AG09309 (cell line): ENCODE measurements at regions not wholly inside any gene's neighbourhood (a gene's known extent, or its start where the extent isn't known, plus 50 kb on each side); places are given as distances from the start of the nearest gene placed in this dataset.

Experiments used
- DNase-seq: peaks from one replicate; pipeline ENCODE4 v3.0.0-alpha.2; 2010; ENCODE audit warnings: low read depth
- H3K4me3 ChIP-seq: 2 replicates; pipeline ENCODE4 v1.5.1; 2011; ENCODE audit warnings: mild to moderate bottlenecking, low read depth, low read length, moderate library complexity; ENCODE audit not compliant: control insufficient read depth
- CTCF ChIP-seq: IDR thresholded peaks from 2 replicates; pipeline ENCODE4 v1.5.1; 2011; ENCODE audit warnings: mild to moderate bottlenecking, low read depth, low read length, inconsistent platforms; ENCODE audit not compliant: insufficient read depth, control insufficient read depth; ENCODE audit errors: missing control alignments

- no peak for TF ChIP-seq CTCF
- DNase-seq = no peak
- no peak overlapping the region for H3K4me3 ChIP-seq
Observed at GRCh38 chr9:99282406-99282805, 60.3 kb downstream of the SEC61B start.

GRCh38 chr9:99285965-99286364 is 63.9 kb downstream of the SEC61B start:
- TF ChIP-seq CTCF = no peak
- no peak overlapping the region for H3K4me3 ChIP-seq
- no peak for DNase-seq

- no peak for TF ChIP-seq CTCF
- H3K4me3 ChIP-seq = no peak overlapping the region
- no peak for DNase-seq
Observed at GRCh38 chr9:99286536-99286935, 64.5 kb downstream of the SEC61B start.

GRCh38 chr9:99287641-99288040 is 65.6 kb downstream of the SEC61B start:
- no peak for TF ChIP-seq CTCF

GRCh38 chr9:99288830-99289229 is 66.7 kb downstream of the SEC61B start:
- no peak overlapping the region for H3K4me3 ChIP-seq
- no peak for DNase-seq
- no peak for TF ChIP-seq CTCF

More at GRCh38 chr9:99287641-99288040, 65.6 kb downstream of the SEC61B start:
- no peak overlapping the region for H3K4me3 ChIP-seq
- DNase-seq = no peak

- no peak overlapping the region for H3K4me3 ChIP-seq
- no peak for TF ChIP-seq CTCF
- DNase-seq = no peak
Observed at GRCh38 chr9:99294850-99295461, 72.9 kb downstream of the SEC61B start.

- no peak for TF ChIP-seq CTCF
- DNase-seq = no peak
- H3K4me3 ChIP-seq = no peak overlapping the region
Observed at GRCh38 chr9:99296291-99296951, 74.3 kb downstream of the SEC61B start.
